ENCODE measurements at regions not wholly inside any gene's neighbourhood (a gene's known extent, or its start where the extent isn't known, plus 50 kb on each side); places are given as distances from the start of the nearest gene placed in this dataset.

GRCh38 chr2:181218401-181218821 is 238.0 kb downstream of the UBE2E3 start:
- Histone ChIP-seq H3K9ac (ENCODE audit: control insufficient read depth, extremely low read depth, insufficient read depth, low read length) (no peak overlapping the region), H3K4me3 (ENCODE audit: control insufficient read depth in 2 of 3, extremely low read depth in 1 of 3, insufficient read depth in 2 of 3, low read depth in 1 of 3, low read length in 3 of 3) (no peak overlapping the region), H2AFZ (ENCODE audit: control insufficient read depth, low read length) (no peak overlapping the region), H3K79me2 (ENCODE audit: control insufficient read depth, insufficient read depth, low read length) (no peaks in the 10 kb centered on the region), H3K4me2 (ENCODE audit: control insufficient read depth, extremely low read depth, insufficient read depth, low read depth, low read length) (no peak overlapping the region), H3K27ac (ENCODE audit: control insufficient read depth, insufficient read depth, low read length) (no peak overlapping the region), H3K27me3 (ENCODE audit: control insufficient read depth, extremely low read depth, insufficient read depth, low read length) (no peaks in the 10 kb centered on the region), H4K20me1 (ENCODE audit: control insufficient read depth, extremely low read depth, insufficient read depth, low read length) (no peaks in the 10 kb centered on the region), H3K36me3 (ENCODE audit: control insufficient read depth in 2 of 2, extremely low read depth in 1 of 2, insufficient read depth in 2 of 2, low read length in 2 of 2) (no peaks in the 10 kb centered on the region), H3K9me3 (ENCODE audit: control insufficient read depth, low read depth, low read length) (no peaks in the 10 kb centered on the region), H3K4me1 (ENCODE audit: control insufficient read depth, extremely low read depth, insufficient read depth, low read length) (no peaks in the 10 kb centered on the region), H3K9me1 (ENCODE audit: control insufficient read depth, extremely low read depth, insufficient read depth, low read length) (no peaks in the 10 kb centered on the region)
- TF ChIP-seq EZH2 (IDR thresholded peaks at IDR 0.05; ENCODE audit: low read length) (no peak), CTCF (optimal IDR thresholded peaks at IDR 0.05 in 1 of 3, IDR thresholded peaks at IDR 0.05 in 1 of 3, conservative IDR thresholded peaks at IDR 0.05 in 1 of 3; ENCODE audit: extremely low read depth in 1 of 3, insufficient read depth in 2 of 3, low read length in 3 of 3) (no peak)
- dilution Hi-C loops (cut with MboI; ENCODE audit: extremely low pct_ligation_motif_present, low sequenced_read_pairs): no loop called here
- no peak for DNase-seq (ENCODE audit: low read depth, low spot score)
- no peak for FAIRE-seq

GRCh38 chr2:181223234-181223633 is 234.0 kb upstream of the ITGA4 start:
- Histone ChIP-seq H3K36me3 (ENCODE audit: control insufficient read depth in 2 of 2, extremely low read depth in 1 of 2, insufficient read depth in 2 of 2, low read length in 2 of 2) (no peaks in the 10 kb centered on the region), H3K9me3 (ENCODE audit: control insufficient read depth, low read depth, low read length) (no peaks in the 10 kb centered on the region), H3K4me3 (ENCODE audit: control insufficient read depth in 2 of 3, extremely low read depth in 1 of 3, insufficient read depth in 2 of 3, low read depth in 1 of 3, low read length in 3 of 3) (no peak overlapping the region), H2AFZ (ENCODE audit: control insufficient read depth, low read length) (no peak overlapping the region), H3K27me3 (ENCODE audit: control insufficient read depth, extremely low read depth, insufficient read depth, low read length) (no peaks in the 10 kb centered on the region), H3K9me1 (ENCODE audit: control insufficient read depth, extremely low read depth, insufficient read depth, low read length) (no peaks in the 10 kb centered on the region), H3K9ac (ENCODE audit: control insufficient read depth, extremely low read depth, insufficient read depth, low read length) (no peak overlapping the region), H3K79me2 (ENCODE audit: control insufficient read depth, insufficient read depth, low read length) (no peaks in the 10 kb centered on the region), H4K20me1 (ENCODE audit: control insufficient read depth, extremely low read depth, insufficient read depth, low read length) (no peaks in the 10 kb centered on the region), H3K4me1 (ENCODE audit: control insufficient read depth, extremely low read depth, insufficient read depth, low read length) (no peaks in the 10 kb centered on the region), H3K4me2 (ENCODE audit: control insufficient read depth, extremely low read depth, insufficient read depth, low read depth, low read length) (no peak overlapping the region), H3K27ac (ENCODE audit: control insufficient read depth, insufficient read depth, low read length) (no peak overlapping the region)
- dilution Hi-C loops (cut with MboI; ENCODE audit: extremely low pct_ligation_motif_present, low sequenced_read_pairs): no loop called here
- DNase-seq (ENCODE audit: low read depth, low spot score): no peak
- FAIRE-seq: no peak
- no peak for TF ChIP-seq EZH2 (IDR thresholded peaks at IDR 0.05; ENCODE audit: low read length)
- TF ChIP-seq CTCF (optimal IDR thresholded peaks at IDR 0.05 in 1 of 3, IDR thresholded peaks at IDR 0.05 in 1 of 3, conservative IDR thresholded peaks at IDR 0.05 in 1 of 3; ENCODE audit: extremely low read depth in 1 of 3, insufficient read depth in 2 of 3, low read length in 3 of 3): no peak
